ENCODE measurements at regions not wholly inside any gene's neighbourhood (a gene's known extent, or its start where the extent isn't known, plus 50 kb on each side); places are given as distances from the start of the nearest gene placed in this dataset.

DNA sequence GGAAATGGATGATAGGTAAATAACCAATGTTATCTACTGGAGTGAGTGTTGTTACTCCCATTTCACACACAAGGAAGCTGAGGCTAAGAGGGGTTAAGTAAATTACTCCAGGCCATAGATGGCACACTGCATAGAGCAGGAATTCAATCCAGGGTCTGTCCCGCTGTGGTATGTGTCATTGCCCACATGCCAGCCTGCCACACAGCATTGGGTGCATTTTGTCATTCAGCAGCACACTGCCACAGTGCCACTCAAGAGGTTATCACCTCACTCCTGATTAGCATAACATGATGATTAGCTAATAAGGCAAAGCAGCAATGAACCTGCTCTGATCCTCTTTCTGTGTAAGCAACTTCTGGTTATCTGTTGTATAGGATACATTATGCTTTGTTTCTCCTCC, 157.4 kb upstream of the CTNNB1 start:
- no peak for DNase-seq
- ATAC-seq: no peak

DNA sequence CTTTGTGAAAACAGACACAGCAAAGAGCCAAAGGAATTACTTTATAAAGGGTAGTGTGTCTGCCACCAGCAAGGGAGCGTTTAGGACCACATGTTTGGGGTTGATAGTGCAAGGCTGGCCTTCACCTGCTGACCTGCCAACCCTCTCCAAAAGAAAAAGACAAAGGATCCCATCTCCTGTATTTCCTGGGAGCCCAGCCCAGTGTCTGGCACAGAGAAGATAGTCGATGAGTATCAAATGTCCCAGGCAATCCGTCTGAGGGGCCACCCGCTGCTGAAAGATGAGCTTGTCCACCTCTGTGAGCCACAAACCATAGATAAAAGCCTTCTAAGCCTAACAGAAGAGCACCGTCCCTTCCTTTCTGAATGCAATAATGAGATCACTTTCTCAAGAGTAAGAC, 154.8 kb upstream of the CTNNB1 start:
- DNase-seq (no peak), ATAC-seq (no peak)

DNA sequence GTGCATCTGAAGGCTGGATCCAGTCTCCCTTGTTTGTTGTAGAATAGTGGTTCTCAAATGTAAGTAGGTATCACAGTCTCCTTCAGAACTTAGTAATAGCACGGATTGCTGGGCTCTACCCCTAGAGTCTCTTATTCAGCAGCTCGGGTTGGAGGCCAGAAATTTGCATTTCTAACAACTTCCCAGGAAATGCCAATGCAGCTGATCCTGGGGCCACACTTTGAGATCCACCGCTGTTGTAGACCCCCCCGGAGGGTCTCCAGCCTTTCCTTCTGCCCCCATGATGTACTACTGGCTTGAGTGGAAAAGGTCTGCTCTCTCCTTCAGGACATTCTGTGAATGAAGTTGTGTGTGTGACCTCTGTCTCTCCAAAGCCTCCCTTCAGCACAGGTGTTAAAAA, 153.8 kb upstream of the CTNNB1 start:
- ATAC-seq (no peak), DNase-seq (no peak)

DNA sequence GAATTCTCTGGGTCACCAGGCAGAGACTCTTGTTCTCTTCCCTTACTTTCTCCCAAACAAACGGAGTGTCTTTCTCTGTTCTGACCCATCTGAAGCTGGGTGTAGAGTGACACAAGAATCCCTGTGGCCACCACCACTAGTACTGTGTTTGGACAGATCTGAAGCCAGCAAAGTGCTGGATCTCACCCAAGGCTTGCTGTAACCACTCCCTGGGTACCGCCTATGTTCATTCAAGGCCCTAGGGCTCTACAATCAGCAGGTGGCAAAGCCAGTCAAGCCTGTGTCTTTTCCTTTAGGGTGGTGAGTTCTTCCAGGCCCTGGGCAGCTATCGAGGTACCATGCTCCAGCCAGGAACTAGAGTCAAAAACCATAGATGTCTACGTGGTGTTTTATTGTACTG, 149.2 kb upstream of the CTNNB1 start:
- ATAC-seq (no peak), DNase-seq (no peak)

DNA sequence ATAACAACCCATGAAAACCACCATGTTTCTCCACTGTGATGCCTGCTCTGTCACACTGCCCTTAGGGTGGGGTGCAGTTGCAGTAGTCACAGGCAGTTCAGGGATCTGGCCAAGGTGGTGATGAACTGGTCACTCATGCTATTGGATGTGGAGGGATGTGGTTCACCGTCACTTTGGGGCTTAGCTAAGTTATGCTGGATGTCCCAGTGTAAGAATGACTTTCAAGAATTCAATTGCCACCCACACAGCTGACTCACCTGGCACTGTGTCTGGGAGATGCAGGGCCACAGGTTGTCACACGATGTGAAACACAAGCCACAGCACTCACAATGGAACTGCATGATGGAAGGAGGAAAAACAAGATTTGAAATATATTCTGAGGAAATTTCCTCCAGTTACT, 146.1 kb upstream of the CTNNB1 start:
- peak; percentile 27 for DNase-seq
- peak; percentile 75 for ATAC-seq

DNA sequence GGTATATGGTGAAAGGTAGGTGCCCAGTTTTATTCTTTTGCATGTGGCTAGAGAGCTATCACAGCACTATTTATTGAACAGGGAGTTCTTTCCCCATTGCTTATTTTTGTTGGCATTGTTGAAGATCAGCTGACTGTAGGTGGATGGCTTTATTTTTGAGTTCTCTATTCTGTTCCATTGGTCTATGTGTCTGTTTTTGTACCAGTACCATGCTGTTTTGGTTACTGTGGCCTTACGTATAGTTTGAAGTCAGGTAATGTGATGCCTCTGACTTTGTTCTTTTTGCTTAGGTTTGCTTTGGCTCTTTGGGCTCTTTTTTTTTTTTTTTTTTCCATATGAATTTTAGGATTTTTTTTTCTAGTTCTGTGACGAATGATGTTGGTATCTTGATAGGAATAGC, 139.2 kb upstream of the CTNNB1 start:
- DNase-seq: no peak
- ATAC-seq: no peak

DNA sequence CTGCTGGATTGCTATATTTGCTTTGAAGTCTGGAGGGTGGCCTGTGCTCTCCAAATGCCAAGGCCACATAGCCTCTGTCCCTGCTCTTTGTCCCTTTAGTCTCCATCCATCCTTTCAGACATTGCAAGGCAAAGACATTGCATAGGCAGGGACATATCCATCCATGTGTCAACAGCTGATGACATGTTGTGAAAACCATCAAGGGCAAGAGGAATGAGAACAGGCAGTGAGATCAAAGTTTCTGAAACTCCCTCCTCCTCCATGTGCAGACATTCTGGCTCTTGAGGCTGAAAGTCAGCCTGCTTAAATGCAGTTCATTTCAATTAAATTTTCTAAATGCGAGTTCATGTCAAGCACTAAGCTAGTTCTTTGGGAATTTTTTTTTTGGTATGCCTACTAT, 135.2 kb upstream of the CTNNB1 start:
- ATAC-seq: no peak
- DNase-seq: no peak

DNA sequence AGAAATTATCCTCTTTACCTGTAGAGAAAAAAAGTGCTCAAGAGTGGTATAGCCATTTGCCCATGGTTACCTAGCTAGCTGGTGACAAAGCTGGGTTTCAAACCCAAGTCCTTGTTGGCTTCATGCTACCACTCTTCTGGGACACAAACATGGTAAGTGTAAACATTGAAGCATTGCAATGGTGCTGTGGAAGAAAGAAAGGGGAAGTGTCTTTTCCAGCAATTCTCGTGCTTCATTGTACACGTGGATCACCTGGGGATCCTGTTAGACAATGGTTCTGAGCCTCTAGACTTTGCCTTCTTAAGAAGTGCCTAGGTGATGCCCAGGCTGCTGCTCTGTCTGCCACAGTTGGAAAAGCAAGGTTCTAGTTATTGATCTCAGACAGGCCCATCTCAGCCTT, 134.8 kb upstream of the CTNNB1 start:
- no peak for ATAC-seq
- no peak for DNase-seq

DNA sequence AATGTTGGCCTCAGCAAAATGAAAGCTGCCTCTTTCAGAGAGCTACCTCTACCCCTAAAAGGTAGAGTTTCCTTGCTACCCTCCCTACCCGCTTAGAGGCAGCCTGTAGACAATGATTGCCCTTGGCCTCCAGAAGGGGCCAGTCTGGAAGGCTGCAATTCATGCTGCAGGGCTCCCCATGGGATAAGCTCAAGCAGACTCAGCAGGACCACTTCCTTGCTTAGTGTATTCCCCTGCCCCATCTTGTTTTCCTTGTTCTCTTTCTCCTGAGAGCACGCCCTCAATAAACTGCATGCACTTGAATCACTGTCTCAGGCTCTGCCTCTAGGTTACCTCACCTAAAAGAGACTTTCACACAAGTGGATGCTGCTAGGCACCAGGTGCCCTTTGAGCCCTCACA, 134.0 kb upstream of the CTNNB1 start:
- no peak for ATAC-seq
- no peak for DNase-seq

DNA sequence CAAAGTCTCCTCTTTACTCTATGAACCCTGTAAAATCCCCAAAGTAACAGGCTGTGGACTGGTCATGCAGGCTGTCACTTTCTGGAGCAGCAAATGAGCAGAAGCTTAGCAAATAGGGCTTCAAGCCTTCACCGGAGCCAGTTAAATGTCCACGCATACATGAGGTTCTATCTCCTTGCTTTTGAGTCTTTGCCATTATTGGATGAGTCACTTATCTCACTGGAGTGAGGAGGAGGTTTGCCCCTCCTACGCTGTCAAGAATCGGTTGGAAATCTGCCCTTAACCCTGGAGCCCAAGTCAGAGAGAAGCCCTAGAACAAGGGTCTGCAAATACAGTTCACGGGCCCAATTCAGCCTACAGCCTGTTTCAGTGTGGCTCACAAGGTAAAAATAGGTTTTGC, 126.1 kb upstream of the CTNNB1 start:
- DNase-seq (no peak), ATAC-seq (no peak)

DNA sequence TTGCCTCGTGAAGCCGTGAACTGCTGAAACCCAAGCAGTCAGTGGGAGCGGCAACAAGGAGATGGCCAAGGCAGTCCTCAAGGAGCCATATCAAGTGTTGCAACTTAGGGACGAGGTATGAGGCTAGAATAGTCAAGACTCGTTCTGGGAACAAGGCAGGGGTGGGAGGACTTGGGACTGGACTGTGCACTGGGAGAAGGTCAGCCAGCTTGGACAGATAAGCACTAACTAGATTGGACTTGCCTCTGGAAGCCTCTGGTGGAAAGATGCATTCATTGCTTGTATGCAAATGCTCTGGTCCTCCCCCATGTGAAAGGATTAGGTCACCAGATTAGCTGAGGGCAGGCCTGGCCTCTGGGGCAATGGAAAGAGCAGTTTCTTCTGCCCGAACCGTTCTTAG, 123.3 kb upstream of the CTNNB1 start:
- no peak for DNase-seq
- ATAC-seq: no peak

DNA sequence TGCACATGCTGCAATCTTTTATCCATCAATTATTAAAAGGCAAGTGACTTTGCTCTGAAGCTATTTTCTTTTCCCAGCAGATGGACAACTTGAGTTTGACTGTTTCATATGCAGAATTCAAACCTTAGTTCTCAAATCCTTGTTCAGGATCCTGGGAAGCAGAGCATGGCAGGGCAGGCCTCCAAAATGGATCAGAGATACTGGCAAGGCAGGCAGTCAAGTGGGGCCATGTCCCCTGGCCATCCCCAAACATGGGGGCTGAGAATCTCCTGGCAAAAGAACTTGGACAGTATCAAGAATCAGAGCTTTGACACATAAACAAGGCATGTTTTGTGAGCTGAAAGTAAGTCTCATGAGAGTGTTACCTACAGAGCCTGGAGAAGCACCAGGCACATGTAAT, 122.9 kb upstream of the CTNNB1 start:
- ATAC-seq (no peak), DNase-seq (no peak)

DNA sequence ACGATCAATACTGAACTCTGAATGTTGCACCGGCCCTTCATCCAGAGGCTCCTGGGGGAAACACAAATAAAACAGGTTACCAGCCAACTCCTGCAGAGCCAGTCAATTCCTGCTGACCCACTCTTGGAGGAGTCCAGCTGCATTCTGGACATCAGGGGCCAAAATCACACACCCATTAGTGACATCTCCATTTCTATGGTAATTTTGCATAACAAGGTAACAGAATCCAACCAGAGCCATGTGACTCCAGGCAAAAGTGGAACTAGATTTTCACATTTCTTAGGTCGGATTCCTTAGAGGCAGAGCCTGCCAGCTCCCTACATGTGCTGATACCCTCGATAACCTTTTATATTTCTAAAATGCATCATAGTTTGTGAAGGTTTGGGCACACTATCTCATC, 119.2 kb upstream of the CTNNB1 start:
- no peak for DNase-seq
- no peak for ATAC-seq

DNA sequence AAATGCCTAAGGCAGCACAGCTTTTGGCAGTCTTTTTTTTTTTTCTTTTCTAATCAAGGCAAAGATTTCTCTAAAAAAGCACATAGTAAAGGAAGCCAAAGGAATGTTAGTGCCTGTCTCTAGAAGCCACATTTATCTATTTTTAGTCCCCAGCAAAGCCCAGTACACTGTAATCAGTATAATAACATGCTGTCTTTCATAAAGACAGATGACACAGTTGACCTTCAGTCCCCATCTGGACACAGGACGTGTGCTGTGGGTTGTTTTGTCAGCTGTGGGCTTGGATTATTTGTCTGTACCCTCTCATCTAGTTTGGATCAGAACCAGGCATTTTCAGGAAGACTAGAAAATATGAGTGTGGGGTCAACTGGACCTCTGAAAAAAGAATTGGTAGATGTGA, 110.4 kb upstream of the CTNNB1 start:
- no peak for DNase-seq
- no peak for ATAC-seq

DNA sequence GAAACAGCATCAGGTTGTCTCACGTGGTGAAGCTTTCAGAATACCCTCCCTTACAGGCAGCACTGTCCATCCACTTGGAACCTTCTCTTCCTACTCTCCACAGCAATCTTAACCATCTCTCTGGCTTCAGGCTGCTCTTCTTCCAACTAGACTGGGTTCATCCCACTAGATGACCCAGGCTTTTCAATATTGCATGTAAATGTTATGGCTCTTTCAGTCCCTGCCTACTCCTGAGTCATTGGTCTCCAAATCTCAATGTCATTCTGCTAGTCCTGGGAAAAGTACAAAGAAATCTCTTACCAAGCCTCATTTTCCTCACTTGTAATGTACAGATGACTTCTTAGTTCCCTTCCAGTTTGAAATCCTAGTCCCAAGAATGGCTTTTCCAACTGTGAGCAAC, 109.7 kb upstream of the CTNNB1 start:
- DNase-seq (no peak), ATAC-seq (no peak)

DNA sequence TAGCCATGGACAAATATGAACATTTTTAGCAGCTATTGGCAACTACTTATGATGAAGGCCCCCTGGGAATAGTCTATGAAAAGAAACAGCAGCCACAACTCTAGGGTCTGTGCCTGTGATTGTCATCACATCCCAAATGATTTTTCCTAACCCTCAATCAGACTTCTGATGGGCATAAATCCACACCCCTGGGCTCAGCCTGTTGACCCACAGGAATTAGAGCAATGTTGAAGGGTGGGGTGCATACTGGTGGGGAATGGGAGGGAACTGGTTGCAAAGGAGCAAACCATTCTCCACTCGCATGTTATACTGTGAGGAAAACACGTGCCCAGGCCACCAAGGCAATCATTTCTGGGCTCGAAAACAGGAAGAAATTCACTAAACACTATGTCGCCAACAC, 106.5 kb upstream of the CTNNB1 start:
- DNase-seq (no peak), ATAC-seq (no peak)

DNA sequence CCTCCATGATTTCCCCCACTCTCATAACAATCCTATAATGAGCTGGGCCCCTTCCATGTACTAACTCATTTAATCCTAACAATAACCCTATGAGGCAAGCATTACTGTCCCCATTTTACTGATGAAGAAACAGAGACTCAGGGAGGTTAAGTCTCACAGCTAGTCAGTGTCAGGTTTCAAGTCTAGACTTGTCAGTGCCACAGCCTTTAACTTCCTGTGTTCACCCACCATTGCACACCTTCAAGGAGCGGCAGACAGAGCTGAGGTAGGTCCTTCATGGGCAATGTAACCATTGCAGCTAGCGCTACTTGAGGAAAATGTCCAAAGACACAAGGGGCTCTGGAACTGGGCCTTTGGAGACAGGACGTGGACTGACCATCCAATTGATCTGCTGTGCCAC, 105.8 kb upstream of the CTNNB1 start:
- DNase-seq (no peak), ATAC-seq (no peak)

DNA sequence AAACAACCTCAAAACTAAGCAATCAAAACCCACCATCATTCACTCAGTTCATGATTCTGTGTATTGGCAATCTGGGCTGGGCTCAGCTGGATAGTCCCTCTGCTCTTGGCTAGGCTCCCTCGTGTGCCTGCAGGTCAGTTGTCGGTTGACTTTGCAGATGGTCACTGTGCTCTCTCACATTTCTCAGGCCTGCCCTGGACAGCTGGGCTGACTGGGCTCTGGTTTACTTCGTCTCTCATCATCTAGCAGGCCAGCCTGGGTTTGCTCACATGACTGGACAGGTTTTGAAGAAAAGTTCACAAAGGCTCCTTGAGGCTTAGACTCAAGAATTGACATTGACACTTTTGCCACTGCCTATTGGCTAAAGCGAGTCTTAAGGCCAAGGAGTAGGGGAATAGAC, 105.0 kb upstream of the CTNNB1 start:
- ATAC-seq: no peak

DNA sequence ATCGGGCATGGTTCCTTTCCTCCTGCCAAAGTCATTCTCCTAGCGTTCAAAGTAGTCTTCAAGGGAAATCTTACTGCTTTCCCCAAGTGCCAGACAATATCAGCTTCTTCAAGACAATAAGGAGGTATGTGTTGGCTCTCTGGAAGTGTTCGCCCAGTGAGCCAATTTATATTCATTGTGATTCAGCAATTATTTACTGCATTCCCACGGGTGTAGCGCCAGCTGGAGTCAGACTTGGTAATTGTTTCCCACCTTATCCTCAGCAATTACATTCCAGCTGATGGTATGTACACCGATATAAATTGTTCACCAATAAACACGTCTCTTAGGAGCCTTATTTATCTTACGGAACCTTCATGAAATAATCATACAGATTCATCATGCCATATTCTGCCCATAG, 103.6 kb upstream of the CTNNB1 start:
- no peak for DNase-seq
- ATAC-seq: no peak

More for the DNA sequence above, 105.0 kb upstream of the CTNNB1 start:
- no peak for DNase-seq

DNA sequence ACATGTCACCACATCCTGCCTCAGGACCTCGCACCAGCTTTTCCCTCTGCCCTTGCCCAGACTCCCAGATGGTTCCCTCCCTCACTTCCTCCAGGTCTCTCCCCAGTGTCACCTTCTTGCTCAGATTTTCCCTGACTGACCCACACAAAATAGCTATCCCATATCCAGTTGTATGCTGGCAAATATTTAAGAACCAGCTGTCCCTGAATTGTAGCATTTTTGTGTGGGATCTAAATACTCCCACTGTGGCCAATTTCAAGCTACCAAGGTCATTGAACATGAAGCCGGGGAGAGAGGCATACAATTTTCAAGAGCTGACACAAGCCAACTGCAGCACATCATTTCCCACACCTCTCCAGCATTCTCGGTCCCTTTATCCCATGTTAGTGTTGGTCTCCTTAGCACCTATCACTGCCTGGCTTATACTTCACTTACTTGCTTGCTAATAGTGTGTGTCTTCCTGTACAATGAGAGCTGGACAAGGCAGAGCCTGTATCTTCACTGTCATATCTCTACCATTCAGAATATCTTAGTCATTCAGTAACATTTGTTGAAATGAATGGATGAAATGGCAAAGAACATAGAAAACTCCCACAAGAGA, 101.3 kb upstream of the CTNNB1 start:
- DNase-seq (no peak), ATAC-seq (no peak)

DNA sequence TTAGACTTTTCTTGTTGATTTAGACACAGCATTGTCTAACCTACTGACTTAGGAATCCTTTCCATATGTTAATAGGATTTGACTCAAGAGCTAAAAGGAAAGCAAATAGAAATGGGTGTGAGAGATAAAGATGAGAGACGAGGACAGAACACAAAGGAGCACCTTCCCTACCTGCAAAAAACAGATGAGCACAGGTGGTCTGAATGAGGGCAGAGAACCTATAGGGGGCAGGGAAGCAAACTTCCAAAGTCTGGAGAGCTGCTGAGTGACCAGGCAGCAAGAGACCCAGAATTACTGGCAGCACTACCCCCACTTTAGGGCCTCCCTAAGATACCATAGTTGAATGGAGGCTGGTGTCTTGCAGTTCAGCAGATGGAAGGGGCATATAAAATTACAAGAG, 98.1 kb upstream of the CTNNB1 start:
- ATAC-seq (no peak), DNase-seq (no peak)

DNA sequence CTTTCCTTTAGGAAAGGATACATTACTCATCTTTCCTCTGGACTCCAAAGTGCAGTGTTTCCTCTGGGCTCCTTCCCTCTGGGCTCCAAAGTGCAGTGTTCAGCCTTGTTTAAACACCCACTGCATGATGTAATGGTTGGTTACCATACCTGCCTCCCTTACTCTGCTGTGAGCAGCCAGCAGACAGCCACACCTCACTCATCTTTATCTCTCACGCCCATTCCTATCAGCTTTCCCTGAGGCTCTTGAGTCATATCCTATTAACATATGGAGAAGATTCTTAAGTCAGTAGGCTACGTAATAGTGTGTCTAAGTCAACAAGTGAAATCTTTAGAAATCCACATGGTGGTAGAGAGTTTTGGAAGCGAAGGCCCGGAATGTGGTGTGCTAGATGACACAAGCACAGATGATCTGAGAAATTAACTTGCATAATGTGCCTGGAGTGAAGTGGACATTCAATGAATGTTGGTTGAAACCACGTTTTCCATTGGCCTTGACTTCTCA, 97.2 kb upstream of the CTNNB1 start:
- DNase-seq: no peak

DNA sequence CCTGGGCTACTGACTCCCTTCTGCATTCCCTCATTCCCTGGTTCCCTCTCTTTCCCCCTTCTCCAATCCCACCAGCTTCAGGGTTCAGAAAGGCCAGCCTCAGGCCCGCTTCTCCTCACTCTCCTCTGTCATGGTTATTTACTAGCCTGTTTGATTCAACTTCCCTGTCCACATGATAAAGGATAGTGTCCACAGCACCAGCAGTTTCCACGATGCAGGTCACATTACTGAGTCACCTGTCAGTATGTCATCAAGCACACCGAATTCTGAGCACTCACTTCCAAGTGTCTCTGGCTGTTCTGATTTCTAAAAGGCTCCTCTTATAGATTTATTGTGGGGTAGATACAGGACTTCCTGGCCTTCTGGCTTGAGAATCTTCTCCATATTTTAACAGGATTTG, 96.6 kb upstream of the CTNNB1 start:
- DNase-seq (no peak), ATAC-seq (no peak)

More for the DNA sequence above, 97.2 kb upstream of the CTNNB1 start:
- no peak for ATAC-seq

DNA sequence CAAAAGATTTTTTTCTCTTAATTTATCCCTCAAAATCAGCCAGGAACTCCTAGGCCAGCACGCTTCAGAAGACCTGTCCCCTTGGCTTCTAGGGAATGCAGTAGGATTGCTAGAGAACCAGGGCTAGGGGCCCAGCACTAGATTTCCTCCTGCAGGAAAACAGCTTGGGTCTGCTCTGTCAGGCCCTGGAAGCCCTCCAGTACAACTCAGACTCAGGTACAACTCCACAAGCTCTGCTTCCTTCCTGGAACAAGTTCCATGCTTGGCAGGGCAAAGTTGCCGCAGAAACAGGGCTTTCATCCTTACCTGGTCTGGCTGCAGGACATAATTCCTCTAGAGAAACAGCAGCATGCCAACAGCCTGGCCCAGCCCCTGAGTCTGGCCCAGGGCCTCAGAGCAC, 96.1 kb upstream of the CTNNB1 start:
- ATAC-seq (peak; percentile 28), DNase-seq (no peak)

DNA sequence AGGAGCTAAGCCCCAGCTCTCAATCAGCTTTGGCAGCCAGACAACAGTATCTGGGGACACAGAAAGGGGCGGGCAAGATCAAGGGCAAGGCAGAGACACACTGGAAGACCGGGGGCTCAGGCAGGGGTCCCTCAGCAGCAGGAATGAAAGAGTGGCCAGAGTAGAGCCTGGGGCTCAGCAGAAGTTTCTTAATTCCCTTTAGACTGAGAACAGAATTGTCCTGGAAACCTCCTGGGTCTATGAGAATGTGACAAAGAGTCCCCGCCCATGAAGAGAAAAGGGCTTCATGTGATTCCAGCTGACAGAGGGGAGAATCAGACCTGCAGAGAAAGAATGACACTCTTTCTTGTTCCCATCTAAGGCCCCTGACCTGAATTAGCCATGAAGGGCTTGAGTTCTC, 95.2 kb upstream of the CTNNB1 start:
- no peak for ATAC-seq
- DNase-seq: no peak

Data from stimulated activated naive CD8-positive, alpha-beta T cell treated with anti-CD3 and anti-CD28 coated beads, Interleukin-15, Interleukin-2, amounts not matched to agents 100 U/mL and 50 U/mL, for 24 hours (primary cell).